Effector CD8-positive, alpha-beta T cell (primary cell): ENCODE measurements at regions not wholly inside any gene's neighbourhood (a gene's known extent, or its start where the extent isn't known, plus 50 kb on each side); places are given as distances from the start of the nearest gene placed in this dataset.

ENCODE experiments used
- DNase-seq: peaks from one replicate; lab custom pipeline; 2025; lab: John Stamatoyannopoulos, UW

DNA sequence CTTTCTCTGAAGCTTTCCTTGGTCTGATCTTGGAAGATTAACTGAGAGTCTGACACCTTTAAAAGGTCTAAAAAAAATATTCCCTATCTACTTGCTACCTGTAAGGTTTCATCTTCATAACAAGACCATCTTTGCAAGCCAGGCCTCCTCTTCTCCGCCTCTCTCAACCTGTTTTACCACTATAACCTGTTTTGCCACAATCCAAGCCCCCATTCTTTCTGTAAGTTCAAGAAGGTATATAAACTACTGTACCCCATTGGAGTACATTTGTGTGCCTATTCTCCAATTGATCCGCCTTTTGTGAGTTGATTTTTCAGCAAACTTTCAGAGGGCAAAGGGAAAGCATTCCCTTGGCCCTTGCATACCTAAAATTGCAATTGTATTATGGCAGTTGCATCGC lies 319.3 kb upstream of the NECTIN3 start:
- DNase-seq = no peak

DNA sequence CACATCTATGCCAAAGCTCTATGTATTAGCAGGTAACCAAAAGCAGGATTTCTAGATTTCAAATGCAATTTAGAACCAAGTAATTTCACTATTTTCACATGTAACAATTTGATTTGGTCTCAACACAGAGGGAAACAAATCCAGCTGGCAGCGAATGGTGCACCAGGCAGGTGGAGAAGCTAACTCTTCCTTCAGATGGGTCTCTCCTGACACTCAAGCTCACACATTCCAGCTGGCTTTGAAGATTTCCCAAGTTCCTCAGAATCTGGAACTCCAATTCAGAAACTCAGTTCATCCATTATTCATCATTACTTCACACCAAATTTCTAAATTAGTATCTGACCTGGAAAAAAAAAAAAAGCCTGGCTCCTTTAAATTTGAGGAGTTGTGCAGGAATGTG lies 318.1 kb upstream of the NECTIN3 start:
- DNase-seq = no peak

DNA sequence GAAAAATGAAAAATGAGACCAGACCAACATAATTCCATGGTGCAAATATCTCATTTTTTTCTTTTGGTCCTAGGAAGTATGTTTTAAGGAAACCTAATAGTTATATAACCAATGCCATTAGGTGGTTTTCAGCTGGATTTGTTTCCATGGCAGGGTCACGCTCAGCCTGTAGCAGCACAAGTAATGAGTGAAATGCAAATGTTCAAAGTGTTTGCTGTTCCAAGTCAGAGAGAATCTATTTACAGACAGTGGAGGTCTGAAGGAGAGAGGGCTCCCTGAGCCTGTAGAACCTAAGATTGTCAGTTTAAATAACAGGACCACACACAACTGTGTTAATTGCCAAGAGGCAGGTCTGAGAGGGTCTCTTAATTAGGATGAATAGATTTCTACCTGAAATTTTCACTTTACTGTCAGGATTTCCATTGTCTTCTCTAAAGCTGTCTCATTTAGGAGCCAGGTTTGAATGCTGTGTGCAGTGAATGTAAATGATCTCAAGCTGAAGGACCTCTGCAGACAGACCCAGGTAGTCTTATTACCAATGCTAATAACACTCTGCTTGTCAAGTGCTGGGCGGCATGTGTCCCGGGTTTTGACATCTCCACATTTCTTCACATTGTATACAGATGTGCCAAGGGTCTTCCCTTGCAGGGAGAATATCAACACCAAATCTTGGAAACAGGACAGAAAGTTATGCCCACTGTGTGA lies 317.3 kb upstream of the NECTIN3 start:
- no peak for DNase-seq

DNA sequence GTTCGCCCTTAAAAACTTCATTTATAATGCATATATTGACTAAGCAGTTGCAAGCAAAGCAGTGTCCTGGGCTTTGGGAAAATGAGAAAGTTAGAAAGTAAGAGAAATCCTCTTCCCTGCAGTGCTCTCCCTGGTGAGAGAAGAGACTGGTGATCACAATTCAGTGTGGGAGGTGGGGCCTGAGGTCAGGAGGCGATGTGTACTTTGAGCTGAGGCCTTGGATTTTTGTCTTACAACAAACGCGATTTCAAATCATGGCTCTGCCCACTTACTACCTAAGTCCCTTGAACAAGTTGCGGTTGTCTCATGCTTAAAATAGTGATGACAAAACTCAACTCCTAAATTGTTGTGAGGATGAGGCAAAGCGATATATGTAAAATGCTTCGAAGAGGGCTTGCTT lies 316.3 kb upstream of the NECTIN3 start:
- DNase-seq = no peak

DNA sequence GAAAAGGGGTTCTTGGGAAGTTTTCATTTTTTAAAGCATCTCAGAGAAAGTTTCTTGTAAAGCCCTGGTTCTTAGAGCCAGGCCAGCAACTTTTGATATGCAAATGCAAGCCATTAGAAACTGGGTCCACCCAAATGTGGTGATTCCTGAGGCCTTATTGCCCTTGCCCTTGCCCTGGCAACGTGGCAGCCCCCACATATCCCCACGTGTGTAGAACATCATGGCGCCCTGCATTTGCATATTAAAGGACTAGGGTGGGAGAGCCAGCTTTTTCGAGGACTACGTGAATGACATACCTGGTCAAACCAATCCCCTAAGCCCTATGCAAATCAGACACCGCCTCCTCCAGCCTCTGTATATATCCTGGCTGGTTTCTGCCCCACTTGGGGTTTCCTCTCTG lies 314.9 kb upstream of the NECTIN3 start:
- no peak for DNase-seq

DNA sequence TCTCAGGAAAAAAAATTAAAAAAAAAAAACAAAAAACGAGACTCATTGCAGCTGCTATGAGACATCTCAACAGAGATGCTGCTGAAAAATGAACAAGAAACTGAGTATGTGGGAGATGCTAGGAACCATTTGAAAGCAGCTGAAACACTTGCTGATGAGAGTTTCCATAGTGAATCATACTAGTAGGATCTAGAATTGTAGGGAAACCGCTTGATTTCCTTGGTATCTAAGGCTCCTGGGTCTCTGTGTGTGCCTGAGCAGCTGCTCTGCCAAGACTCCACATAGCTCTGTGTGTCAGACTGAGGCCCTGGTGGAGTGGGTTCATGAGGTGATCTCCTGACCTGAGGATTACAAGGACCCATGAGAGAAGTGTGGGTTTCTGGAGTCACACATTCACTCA lies 313.4 kb upstream of the NECTIN3 start:
- no peak for DNase-seq

DNA sequence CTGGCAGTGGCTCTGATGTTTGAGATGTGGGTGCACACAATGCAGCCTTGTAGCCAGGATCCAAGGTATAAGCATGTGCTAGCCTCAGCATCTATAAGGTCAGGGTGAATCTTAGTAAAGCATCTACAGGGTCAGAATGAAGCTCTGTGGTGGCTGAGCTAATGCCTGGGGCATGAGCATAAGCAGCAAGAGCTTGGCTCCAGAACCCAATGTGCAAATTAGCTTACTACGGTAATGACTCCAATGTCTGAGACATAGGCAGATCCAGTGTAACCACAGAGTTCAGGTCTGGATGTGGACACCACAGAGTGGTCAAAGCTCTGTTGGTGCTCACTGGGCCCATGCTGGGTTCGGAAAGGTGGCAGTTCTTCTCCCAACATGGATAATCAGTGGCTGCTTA lies 304.5 kb upstream of the NECTIN3 start:
- no peak for DNase-seq

DNA sequence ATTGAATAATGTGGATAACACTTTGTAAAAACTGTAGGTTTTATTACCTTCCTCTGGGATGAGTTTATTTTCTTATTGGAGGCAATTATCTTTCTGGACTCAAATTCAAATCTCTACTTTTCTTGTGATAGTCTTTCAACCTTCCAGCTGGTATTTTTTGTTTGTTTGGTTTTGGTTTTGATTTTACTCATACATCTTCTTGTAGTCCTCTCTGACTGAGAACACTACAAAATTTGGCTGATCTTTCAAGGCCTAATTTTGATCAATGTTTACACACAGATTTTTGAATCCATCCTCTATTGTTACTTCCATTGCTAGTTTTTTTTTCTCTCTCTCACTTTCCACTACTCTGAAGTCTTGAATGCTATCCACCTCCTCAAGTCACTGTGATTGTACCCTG lies 303.8 kb upstream of the NECTIN3 start:
- no peak for DNase-seq

DNA sequence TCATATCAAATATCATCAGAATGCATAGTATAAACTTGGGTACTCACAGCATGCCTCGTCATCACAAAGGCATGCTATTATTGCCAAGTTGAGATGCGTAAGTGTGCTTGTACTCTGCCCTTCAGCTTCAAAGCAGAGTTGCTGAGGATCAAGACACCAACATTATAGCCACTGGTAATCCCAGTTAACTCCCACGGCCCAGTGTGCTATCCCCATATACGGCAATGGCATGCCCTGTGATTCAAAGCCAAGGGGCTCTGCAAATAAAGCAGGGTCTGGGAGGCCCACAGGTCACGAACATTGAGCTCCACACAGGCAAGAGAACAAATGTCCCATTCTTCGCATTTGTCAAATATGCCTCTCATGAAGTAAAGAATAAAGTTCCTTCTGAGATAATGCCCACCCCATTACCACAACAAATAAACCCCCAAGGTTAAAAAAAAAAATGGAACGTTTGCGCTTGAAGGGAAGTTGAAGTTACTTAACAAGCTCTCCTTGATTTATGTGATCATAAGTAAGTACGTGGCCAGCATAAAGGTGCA lies 298.1 kb upstream of the NECTIN3 start:
- DNase-seq = no peak

DNA sequence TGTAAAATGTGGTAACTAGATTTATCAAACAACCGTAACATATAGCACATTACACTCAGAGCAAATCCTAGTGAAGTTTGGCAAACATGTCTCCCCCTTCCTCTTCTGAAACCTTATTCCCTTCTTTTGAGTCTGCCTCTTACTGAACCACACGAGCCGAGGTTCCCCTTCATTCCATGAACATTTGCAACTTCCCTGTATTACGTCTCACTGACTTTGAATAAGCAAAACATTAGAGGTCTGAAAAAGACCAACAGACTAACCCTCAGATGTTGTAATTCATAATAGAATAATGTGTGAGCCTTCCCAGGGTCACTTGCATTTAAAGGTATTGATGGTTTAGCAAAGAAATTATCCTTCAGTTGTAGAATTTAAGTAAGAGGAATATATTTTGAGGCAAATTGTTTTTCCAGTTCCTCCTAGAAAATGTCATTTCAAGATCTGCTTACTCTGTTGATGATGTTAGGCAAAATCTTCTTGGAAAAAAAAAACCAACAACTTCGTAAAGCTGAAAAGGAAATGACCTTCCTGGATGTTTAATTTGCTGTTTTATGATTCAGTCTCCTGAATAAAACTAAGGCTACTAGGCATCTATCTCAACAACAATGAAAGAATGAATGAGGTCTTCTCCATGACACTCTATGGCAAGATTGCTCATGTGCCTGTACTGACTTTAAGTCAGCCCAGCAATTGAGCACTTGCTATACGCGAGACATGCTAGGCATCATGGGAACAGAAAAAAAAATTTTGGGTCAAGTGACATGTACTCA lies 296.9 kb upstream of the NECTIN3 start:
- no peak for DNase-seq

DNA sequence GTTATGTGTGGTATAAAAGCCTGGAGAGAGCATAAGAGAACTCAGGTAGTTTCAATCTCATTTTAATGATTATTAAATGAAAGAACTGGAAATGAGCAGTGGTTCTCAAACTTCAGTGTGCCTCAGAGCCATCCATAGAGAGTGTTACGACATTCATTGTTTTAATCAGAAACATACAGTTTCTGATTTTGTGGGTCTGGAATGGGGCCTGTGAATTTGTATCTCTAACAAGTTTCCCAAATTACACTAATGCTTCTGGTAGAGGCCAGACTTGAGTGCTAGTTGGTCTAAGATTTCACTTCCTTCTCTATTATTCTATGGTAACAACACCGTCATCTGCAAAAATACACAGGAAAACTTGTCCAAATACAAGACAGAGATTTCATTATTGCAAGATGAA lies 292.0 kb upstream of the NECTIN3 start:
- DNase-seq = no peak

DNA sequence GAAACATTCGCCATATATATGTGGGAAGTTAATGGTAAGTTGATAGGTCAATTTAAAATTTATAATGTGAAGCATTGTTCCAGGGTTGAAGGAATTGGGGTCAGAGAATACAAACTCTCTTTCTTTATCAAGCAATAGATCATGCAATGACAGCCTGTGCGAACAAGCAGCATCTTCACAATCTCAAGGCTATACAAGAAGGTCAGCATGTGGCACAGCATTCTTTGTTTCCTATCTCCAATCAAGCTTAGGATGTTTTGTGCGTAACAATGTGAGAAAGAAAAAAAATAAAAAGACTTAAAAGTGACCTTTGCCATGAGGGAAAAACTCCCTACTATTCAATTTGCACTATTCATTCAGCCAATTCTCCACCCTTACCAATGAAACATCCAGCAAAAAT lies 288.1 kb upstream of the NECTIN3 start:
- DNase-seq = no peak

DNA sequence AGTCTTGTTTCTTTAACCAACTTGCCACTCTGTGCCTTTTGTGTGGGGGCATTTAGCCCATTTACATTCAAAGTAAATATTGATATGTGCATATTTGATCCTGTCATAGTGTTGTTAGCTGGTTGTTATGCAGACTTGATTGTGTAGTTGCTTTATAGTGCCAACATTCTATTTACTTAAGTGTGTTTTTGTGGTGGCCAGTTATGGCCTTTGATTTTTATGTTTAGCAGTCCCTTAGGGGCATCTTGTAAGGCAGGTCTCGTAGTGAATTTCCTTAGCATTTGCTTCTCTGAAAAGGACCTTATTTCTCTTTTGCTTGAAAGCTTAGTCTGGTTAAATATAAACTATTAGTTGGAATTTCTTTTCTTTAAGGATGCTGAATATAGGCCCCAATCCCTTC lies 282.8 kb upstream of the NECTIN3 start:
- no peak for DNase-seq

DNA sequence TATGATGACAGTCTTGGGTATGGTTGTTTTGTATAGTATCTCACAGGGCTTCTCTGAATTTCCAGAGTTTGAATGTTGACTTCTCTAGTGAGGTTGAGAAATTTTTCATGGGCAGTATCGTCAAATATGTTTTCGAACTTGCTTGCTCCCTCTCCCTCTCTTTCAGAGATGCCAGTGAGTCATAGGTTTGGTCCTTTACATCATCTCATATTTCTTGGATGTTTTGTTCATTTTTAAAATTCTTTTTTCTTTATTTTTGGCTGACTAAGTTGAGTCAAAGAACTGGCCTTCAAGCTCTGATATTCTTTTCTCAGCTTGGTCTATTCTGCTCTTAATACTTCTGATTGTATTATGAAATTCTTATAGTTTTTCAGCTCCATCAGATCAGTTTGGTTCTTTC lies 282.3 kb upstream of the NECTIN3 start:
- DNase-seq = no peak

DNA sequence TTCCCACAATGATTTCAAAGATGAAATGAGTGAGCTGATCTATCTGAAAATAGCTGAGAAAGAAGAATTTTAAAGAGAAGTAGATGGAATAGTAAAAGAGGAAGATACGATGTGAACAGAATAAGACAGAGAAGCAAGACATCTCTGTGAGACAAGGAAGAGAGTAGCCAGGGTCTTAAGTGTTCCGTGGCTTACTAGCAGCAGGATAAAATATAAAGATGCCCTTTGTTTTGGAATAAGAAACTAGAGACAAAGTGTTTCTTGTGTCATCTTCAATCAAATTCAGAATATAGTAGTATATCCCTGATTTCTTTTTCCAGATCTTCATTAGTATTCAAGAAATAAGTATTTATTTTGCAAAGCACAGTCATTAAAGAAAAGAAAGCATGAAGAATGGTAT lies 281.0 kb upstream of the NECTIN3 start:
- no peak for DNase-seq

DNA sequence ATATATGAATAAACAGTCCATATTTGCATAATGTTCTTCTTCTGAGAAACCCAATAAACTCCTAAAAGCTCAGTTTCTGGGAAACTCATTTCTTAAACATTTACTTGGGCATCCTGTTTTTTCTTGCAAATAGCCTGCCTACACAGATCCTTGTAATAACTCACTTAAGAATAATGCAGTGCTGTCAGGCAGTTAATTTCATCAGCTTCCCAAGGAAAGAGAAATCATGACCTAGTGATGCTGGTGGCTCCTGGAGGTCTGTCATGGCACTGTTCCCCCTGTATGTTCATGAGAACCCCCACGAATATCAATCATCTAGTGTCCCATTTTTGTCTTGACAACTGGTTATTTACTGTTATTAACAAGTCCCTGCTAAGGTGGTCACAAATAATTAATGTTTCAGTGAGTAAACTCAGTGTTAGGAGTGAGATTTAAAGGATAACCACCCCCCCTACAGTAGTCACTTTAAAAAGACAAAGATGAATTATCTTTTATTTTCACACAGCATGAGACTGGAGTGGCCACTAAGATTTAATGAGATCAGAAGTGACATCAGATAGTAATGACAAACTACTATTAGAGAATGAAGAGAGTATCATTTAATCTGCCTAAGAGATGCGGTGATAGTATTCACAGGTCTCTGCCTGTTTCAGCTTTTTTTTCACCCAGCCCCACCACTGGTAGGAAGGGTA lies 279.5 kb upstream of the NECTIN3 start:
- DNase-seq = no peak

DNA sequence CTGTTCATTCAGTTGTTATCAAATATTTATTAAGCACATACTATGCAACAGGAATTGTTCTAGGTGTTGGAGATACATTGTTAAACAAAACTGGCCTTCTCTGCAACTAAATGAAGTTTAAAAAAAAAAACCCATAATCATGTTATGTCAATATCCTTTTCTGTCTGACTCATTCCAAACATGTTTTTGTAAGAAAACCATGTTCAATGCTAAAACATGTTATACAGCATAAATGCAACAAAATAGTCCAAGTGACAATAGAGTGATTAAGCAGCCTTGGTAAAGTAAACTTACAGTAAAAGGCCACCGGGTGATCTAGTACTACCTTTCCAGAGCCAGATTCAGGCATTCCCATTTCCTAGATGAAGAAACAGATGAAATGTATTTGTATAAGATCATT lies 278.0 kb upstream of the NECTIN3 start:
- DNase-seq = no peak

DNA sequence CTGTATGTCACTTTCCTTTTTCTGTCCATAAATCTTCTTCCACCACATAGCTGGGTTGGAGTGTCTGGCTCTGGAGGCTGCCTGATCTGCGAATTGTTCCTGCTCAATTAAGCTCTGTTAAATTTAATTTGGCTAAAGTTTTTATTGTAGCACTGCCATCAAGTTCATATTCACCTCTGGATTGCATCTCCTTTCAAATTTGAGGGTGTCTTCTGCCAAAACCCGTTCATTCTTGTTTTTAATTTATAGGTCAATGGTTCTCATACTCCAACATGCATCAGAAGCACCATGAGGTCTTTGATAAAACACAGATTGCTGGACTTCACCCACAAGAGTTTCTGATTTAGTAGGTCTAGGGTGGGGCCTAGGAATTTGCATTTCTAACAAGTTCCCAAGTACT lies 276.5 kb upstream of the NECTIN3 start:
- DNase-seq = no peak

DNA sequence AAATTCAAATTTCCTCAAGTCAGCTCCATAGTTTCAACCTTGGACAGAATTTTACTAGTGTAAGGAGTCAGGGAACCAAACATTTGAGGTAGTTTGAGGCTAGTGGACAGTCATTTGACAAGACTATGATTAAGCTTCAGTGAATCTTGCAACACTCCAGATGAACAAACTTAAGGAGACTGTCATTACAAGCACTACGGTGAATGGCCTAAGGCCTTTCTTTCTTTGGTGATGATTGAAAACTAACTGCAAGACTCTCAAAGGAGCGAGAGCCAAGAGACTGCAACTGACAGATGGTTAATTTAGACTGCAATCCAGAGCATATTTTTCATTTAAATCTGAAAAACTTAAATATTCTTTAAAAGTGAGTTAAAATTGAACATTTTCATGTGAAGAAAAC lies 272.3 kb upstream of the NECTIN3 start:
- DNase-seq = no peak

DNA sequence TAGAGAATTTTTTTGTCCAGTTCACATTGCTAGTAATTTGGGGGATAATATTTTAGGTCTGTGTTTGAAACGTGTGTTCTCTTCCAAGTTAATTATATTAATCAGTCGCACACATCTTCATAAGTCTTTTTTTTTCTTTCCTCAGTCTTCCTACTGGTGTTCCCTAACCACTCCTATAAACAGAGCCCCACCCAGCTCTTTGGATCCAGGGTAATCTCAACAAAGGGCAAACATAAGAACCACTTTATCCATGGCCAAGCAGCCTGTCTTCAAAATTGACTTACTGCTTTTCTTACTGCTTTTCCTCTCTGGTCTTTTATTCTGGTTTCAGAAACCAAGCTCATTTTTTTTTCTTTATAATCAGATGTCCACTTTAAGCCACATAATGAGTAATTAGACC lies 266.8 kb upstream of the NECTIN3 start:
- DNase-seq = no peak

DNA sequence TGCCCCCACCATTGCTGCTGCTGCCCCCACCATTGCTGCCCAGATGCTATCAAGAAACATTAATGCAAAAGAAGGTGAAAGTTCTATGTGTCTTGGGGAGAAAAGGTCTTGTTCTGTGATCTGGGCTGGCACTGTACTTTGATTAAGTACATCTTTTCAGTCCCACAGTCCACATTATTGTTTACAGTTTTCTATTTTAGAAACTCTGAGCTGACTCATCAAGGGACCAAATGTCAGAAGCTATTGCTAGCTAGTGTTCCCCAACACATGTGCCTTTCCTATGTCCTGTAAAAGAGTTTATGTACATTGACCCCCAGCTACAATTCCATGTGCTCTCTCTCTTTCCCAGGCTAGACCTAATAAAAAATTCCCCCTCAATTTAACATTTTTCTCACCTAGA lies 264.7 kb upstream of the NECTIN3 start:
- no peak for DNase-seq

DNA sequence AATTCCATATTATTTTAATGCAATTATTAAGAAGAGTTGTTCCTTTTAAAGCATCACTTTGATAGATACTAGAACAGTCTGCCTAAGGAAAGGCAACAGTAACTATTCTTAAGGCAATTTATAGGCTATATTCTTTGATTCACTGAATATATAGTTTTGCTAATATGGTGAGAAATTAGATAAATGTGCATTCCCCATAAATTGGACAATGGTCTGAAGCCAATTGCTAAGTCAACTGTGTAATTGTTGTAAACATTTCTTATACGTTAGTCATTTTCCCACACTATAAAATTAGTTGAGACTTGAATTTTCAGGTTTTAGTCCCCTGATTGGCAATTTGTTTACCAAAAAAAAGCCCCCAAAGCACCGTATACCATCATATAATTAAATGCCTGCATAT lies 263.0 kb upstream of the NECTIN3 start:
- DNase-seq = no peak

DNA sequence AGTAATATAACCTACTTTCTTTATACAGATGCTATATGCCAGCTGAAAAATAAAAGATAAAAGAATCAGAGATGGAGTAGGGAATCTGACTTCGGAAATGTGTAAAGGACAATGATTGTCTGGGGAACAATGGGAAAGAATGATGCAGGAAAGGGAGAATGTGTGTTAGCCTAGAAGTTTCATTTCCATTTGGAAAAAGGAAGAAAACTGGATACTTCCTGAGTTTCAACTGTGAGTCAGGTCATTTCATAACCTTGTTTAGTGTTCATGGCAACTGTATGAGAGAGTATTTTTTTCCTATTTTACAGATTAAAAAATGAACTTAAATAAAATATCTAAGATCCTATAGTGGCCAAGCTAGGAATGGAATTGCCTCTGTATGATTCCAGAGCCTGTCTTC lies 261.3 kb upstream of the NECTIN3 start:
- no peak for DNase-seq
